ENCODE measurements at regions not wholly inside any gene's neighbourhood (a gene's known extent, or its start where the extent isn't known, plus 50 kb on each side); places are given as distances from the start of the nearest gene placed in this dataset.

GRCh38 chr2:41828052-41828643 is 219.7 kb upstream of the PKDCC start:
- H3K4me2 ChIP-seq, result no peak overlapping the region
- H3K27me3 ChIP-seq (ENCODE audit: insufficient read depth, low read depth), result no peaks in the 10 kb centered on the region
- no peak overlapping the region for H2AFZ ChIP-seq (ENCODE audit: low read depth)

GRCh38 chr2:41829052-41829451 is 218.8 kb upstream of the PKDCC start:
- Histone ChIP-seq H3K4me1 (ENCODE audit: low read depth, poor library complexity, severe bottlenecking) (peaks cover 3% of the 10 kb centered on the region), H2AFZ (ENCODE audit: low read depth) (no peak overlapping the region), H3K27ac (no peak overlapping the region), H3K9ac (no peak overlapping the region), H3K4me2 (no peak overlapping the region), H3K27me3 (ENCODE audit: insufficient read depth, low read depth) (no peaks in the 10 kb centered on the region), H3K4me3 (IDR thresholded peaks at IDR 0.05; ENCODE audit: insufficient read depth, low read depth, low read length) (no peak overlapping the region), H3K79me2 (ENCODE audit: insufficient read depth, low read depth) (no peaks in the 10 kb centered on the region), H3K36me3 (ENCODE audit: insufficient read depth) (no peaks in the 10 kb centered on the region), H4K20me1 (ENCODE audit: insufficient read depth) (no peaks in the 10 kb centered on the region)
- no peak for TF ChIP-seq CTCF (conservative IDR thresholded peaks at IDR 0.05; ENCODE audit: low read depth, low read length)

More at GRCh38 chr2:41828052-41828643, 219.7 kb upstream of the PKDCC start:
- no peak for TF ChIP-seq CTCF (conservative IDR thresholded peaks at IDR 0.05; ENCODE audit: low read depth, low read length)
- Histone ChIP-seq H3K9ac (no peak overlapping the region), H3K36me3 (ENCODE audit: insufficient read depth) (no peaks in the 10 kb centered on the region), H3K4me1 (ENCODE audit: low read depth, poor library complexity, severe bottlenecking) (peaks cover 3% of the 10 kb centered on the region), H3K4me3 (IDR thresholded peaks at IDR 0.05; ENCODE audit: insufficient read depth, low read depth, low read length) (no peak overlapping the region), H3K27ac (no peak overlapping the region), H4K20me1 (ENCODE audit: insufficient read depth) (no peaks in the 10 kb centered on the region), H3K79me2 (ENCODE audit: insufficient read depth, low read depth) (no peaks in the 10 kb centered on the region)

- Histone ChIP-seq H3K36me3 (ENCODE audit: insufficient read depth) (no peaks in the 10 kb centered on the region), H3K27ac (no peak overlapping the region), H3K79me2 (ENCODE audit: insufficient read depth, low read depth) (no peaks in the 10 kb centered on the region), H3K4me1 (ENCODE audit: low read depth, poor library complexity, severe bottlenecking) (peaks cover 3% of the 10 kb centered on the region), H3K4me2 (no peak overlapping the region), H2AFZ (ENCODE audit: low read depth) (no peak overlapping the region), H4K20me1 (ENCODE audit: insufficient read depth) (no peaks in the 10 kb centered on the region), H3K4me3 (IDR thresholded peaks at IDR 0.05; ENCODE audit: insufficient read depth, low read depth, low read length) (no peak overlapping the region), H3K9ac (no peak overlapping the region), H3K27me3 (ENCODE audit: insufficient read depth, low read depth) (no peaks in the 10 kb centered on the region)
- no peak for TF ChIP-seq CTCF (conservative IDR thresholded peaks at IDR 0.05; ENCODE audit: low read depth, low read length)
Measured at GRCh38 chr2:41830600-41830999, 217.2 kb upstream of the PKDCC start.

GRCh38 chr2:41832218-41832617 is 215.6 kb upstream of the PKDCC start:
- H3K9ac ChIP-seq, result no peak overlapping the region
- no peak overlapping the region for H2AFZ ChIP-seq (ENCODE audit: low read depth)

More at GRCh38 chr2:41832218-41832617, 215.6 kb upstream of the PKDCC start:
- H3K79me2 ChIP-seq (ENCODE audit: insufficient read depth, low read depth), result no peaks in the 10 kb centered on the region
- H3K36me3 ChIP-seq (ENCODE audit: insufficient read depth), result no peaks in the 10 kb centered on the region
- no peaks in the 10 kb centered on the region for H3K27me3 ChIP-seq (ENCODE audit: insufficient read depth, low read depth)
- no peak overlapping the region for H3K27ac ChIP-seq
- no peak for TF ChIP-seq CTCF (conservative IDR thresholded peaks at IDR 0.05; ENCODE audit: low read depth, low read length)
- peaks cover 3% of the 10 kb centered on the region for H3K4me1 ChIP-seq (ENCODE audit: low read depth, poor library complexity, severe bottlenecking)
- H3K4me3 ChIP-seq (IDR thresholded peaks at IDR 0.05; ENCODE audit: insufficient read depth, low read depth, low read length), result no peak overlapping the region
- H4K20me1 ChIP-seq (ENCODE audit: insufficient read depth), result no peaks in the 10 kb centered on the region
- H3K4me2 ChIP-seq, result no peak overlapping the region
